ENCODE measurements at regions not wholly inside any gene's neighbourhood (a gene's known extent, or its start where the extent isn't known, plus 50 kb on each side); places are given as distances from the start of the nearest gene placed in this dataset.

- TF ChIP-seq POLR2A (IDR thresholded peaks at IDR 0.05; ENCODE audit: low read depth, low read length) (no peak), FOS (IDR thresholded peaks at IDR 0.05; ENCODE audit: low read depth, low read length) (no peak), RCOR1 (IDR thresholded peaks at IDR 0.05; ENCODE audit: insufficient replicate concordance, low read length) (no peak), MAZ (IDR thresholded peaks at IDR 0.05; ENCODE audit: borderline replicate concordance, low read depth, low read length) (no peak), SMC3 (IDR thresholded peaks at IDR 0.05; ENCODE audit: low read depth, low read length) (no peak), USF2 (IDR thresholded peaks at IDR 0.05; ENCODE audit: low read depth, low read length) (no peak)
- TF ChIP-seq, protein P1, sequence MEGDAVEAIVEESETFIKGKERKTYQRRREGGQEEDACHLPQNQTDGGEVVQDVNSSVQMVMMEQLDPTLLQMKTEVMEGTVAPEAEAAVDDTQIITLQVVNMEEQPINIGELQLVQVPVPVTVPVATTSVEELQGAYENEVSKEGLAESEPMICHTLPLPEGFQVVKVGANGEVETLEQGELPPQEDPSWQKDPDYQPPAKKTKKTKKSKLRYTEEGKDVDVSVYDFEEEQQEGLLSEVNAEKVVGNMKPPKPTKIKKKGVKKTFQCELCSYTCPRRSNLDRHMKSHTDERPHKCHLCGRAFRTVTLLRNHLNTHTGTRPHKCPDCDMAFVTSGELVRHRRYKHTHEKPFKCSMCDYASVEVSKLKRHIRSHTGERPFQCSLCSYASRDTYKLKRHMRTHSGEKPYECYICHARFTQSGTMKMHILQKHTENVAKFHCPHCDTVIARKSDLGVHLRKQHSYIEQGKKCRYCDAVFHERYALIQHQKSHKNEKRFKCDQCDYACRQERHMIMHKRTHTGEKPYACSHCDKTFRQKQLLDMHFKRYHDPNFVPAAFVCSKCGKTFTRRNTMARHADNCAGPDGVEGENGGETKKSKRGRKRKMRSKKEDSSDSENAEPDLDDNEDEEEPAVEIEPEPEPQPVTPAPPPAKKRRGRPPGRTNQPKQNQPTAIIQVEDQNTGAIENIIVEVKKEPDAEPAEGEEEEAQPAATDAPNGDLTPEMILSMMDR (conservative IDR thresholded peaks at IDR 0.05; ENCODE audit: low read depth, low read length), result no peak
Observed at GRCh38 chrX:106302304-106302703, 134.2 kb downstream of the PWWP3B start.

Data from IMR-90 (cell line).